ENCODE measurements at regions not wholly inside any gene's neighbourhood (a gene's known extent, or its start where the extent isn't known, plus 50 kb on each side); places are given as distances from the start of the nearest gene placed in this dataset.

DNA sequence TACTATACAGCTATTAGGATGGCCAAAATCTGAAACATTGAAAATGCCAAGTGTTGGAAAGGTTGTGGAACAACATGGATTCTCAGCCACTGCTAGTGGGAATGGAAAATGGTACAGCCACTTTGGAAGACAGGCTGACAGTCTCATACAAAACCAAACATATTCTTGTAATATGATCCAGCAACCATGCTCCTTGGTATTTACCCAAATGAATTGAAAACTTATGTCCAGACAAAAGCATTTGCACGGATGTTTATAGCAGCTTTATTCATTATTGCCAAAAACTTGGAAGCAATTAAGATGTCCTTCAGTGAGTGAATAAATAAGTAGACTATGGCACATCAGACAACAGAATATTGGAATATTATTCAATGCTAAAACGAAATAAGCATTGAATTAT lies 105.8 kb upstream of the DCLK2 start:
- 100% methylated on average over 1 of the region's 2 CpGs for WGBS (ENCODE audit: insufficient coverage)
- TF ChIP-seq CTCF (IDR thresholded peaks at IDR 0.05) = no peak
- peaks cover 0 to 2% (median 0%) of the 10 kb centered on the region in 7 donors for H3K9me3 Mint-ChIP-seq
- H3K4me1 Mint-ChIP-seq = no peaks in the 10 kb centered on the region
- Histone ChIP-seq H2AFZ (ENCODE audit: insufficient read depth, low read depth, low read length, poor library complexity, severe bottlenecking) (no peak overlapping the region), H3K4me2 (replicated peaks; ENCODE audit: extremely low read depth, low read length, poor library complexity, severe bottlenecking) (no peak overlapping the region), H3K4me3 (replicated peaks in 1 of 3; ENCODE audit: low read depth in 2 of 3, low read length in 3 of 3) (no peak overlapping the region), H3K9ac (ENCODE audit: insufficient read depth, low read length, poor library complexity, severe bottlenecking) (no peak overlapping the region), H3K79me2 (ENCODE audit: insufficient read depth, low read length) (no peaks in the 10 kb centered on the region), H4K20me1 (ENCODE audit: insufficient read depth, low read length) (no peaks in the 10 kb centered on the region), H3K4me1 (ENCODE audit: control insufficient read depth in 1 of 2, insufficient read depth in 2 of 2, low read length in 2 of 2) (no peaks in the 10 kb centered on the region), H3K27ac (ENCODE audit: low read depth in 1 of 2, low read length in 2 of 2) (no peak overlapping the region), H3K27me3 (ENCODE audit: control insufficient read depth in 2 of 2, insufficient read depth in 2 of 2, low read length in 2 of 2) (no peaks in the 10 kb centered on the region), H3K36me3 (replicated peaks in 1 of 2; ENCODE audit: control insufficient read depth in 1 of 2, insufficient read depth in 2 of 2, low read length in 2 of 2) (no peaks in the 10 kb centered on the region), H3K9me3 (replicated peaks in 1 of 2; ENCODE audit: control insufficient read depth in 1 of 2, insufficient read depth in 1 of 2, low read length in 2 of 2) (no peaks in the 10 kb centered on the region)
- no peak overlapping the region for H3K27ac Mint-ChIP-seq
- intact Hi-C loops (cut with micrococcal nuclease) = no loop called here
- H3K27me3 Mint-ChIP-seq (ENCODE audit: low read depth in 3 of 3) = peaks cover 0 to 5% (median 3%) of the 10 kb centered on the region in 3 donors
- no peak for DNase-seq
- H3K36me3 Mint-ChIP-seq = no peaks in the 10 kb centered on the region
- no peak overlapping the region for H3K4me3 Mint-ChIP-seq

DNA sequence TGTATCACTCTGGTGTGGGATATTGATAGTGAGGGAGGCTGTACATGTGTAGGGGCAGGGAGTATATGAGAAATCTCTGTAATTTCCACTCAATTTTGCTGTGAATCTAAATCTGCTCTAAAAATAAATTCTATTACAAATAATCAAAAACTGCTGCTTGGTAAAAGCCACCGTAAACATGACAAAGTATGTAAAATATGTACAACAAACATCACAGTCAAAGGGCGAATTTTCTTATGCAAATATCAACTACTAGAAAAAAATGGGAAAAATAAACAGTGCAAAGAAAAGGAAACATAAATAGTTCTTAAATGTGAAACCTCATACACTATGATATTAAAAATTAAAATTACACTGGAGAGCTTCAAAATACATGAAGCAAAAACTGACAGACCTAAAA lies 105.1 kb upstream of the DCLK2 start:
- peaks cover 0 to 5% (median 3%) of the 10 kb centered on the region in 3 donors for H3K27me3 Mint-ChIP-seq (ENCODE audit: low read depth in 3 of 3)
- no peaks in the 10 kb centered on the region for H3K9me3 ChIP-seq (replicated peaks in 1 of 2; ENCODE audit: control insufficient read depth in 1 of 2, insufficient read depth in 1 of 2, low read length in 2 of 2)
- intact Hi-C loops (cut with micrococcal nuclease) = no loop called here

More for the DNA sequence above, 105.1 kb upstream of the DCLK2 start:
- DNase-seq = no peak
- Histone ChIP-seq H3K4me3 (replicated peaks in 1 of 3; ENCODE audit: low read depth in 2 of 3, low read length in 3 of 3) (no peak overlapping the region), H3K36me3 (replicated peaks in 1 of 2; ENCODE audit: control insufficient read depth in 1 of 2, insufficient read depth in 2 of 2, low read length in 2 of 2) (no peaks in the 10 kb centered on the region), H2AFZ (ENCODE audit: insufficient read depth, low read depth, low read length, poor library complexity, severe bottlenecking) (no peak overlapping the region), H4K20me1 (ENCODE audit: insufficient read depth, low read length) (no peaks in the 10 kb centered on the region), H3K9ac (ENCODE audit: insufficient read depth, low read length, poor library complexity, severe bottlenecking) (no peak overlapping the region), H3K4me2 (replicated peaks; ENCODE audit: extremely low read depth, low read length, poor library complexity, severe bottlenecking) (no peak overlapping the region), H3K27me3 (ENCODE audit: control insufficient read depth in 2 of 2, insufficient read depth in 2 of 2, low read length in 2 of 2) (no peaks in the 10 kb centered on the region), H3K79me2 (ENCODE audit: insufficient read depth, low read length) (no peaks in the 10 kb centered on the region), H3K27ac (ENCODE audit: low read depth in 1 of 2, low read length in 2 of 2) (no peak overlapping the region), H3K4me1 (ENCODE audit: control insufficient read depth in 1 of 2, insufficient read depth in 2 of 2, low read length in 2 of 2) (no peaks in the 10 kb centered on the region)
- Mint-ChIP-seq H3K27ac (no peak overlapping the region), H3K4me3 (peak overlapping the region in 1 of 2 donors; percentile 17), H3K36me3 (no peaks in the 10 kb centered on the region), H3K9me3 (peaks cover 0 to 2% (median 0%) of the 10 kb centered on the region in 7 donors), H3K4me1 (no peaks in the 10 kb centered on the region)
- WGBS (ENCODE audit: insufficient coverage) = no CpG with 5 or more reads among the region's 2 CpGs
- TF ChIP-seq CTCF (IDR thresholded peaks at IDR 0.05) = no peak

Measured in CD14-positive monocyte (primary cell).